ENCODE measurements at regions not wholly inside any gene's neighbourhood (a gene's known extent, or its start where the extent isn't known, plus 50 kb on each side); places are given as distances from the start of the nearest gene placed in this dataset.
A peak's percentile ranks its signal among the peaks of the same experiment; 100 is the strongest.

DNA sequence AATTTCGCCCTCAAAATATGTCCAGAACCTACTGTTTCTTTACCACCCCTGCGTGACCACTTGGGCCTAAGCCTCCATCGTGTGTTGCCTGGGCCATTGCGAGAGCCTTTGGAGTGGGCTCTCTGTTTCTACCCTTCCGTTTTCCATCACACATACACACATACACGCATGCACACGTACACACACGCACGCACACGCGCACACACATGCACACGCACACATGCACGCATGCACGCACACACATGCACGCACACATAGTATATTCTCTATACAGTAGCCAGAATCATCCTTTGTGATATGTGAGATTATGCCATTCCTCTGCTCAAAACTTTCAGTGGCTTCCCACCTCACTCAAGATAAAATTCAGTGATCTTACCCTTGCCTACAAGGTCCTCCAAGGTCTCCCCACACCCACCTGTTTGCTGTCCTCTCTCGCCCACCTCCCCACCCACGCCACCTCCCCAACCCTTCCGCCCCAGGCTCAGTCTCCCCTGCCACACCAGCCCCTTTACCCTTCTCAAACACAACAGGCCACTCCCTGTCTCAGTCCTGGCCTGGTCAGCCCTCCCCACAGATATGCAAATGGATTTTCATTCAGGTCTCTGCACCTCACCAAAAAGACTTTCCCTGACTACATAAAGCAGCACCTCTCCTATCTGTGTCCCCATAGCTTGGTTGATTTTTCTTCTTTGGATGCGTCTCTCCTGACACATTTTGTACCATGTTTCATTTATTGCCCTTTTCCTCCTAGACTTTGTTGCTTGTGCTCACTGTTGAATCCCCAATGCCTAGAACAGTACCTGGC lies 559.6 kb downstream of the CD83 start:
- DNase-seq (ENCODE audit: low read depth), result no peak

DNA sequence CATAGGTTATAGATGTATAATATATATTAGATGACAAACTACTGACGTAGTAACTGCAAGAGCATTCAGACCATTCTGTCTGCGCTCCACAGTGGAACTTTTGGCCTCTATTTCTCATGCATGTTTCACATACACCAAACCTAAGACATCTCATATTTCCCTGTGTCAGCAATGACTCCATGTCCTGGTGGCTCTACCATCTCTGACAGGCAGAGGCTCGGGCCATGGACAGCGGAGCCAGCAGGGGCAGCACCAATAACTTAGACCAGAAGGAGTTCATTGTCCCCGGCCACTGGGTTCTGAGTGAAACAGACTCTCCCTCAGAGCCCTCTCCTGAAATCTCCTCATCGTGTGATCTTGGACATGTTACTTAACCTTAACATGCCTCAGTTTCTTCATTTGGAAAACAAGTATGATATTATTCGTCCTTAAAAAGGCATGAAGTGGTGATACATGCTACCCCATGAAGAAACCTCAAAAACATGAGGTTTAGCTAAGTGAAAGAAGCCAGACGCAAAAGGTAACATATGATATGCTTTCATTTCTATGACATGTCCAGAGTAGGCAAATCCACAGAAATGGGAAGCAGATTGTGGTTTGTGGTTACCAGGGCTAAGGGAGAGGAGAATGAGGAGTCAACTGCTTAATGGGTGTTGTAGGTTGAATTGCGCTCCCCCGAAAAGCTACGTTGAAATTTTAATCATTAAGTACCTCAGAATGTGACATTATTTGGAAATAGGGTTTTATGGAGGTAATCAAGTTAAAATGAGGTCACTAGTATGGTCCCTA lies 564.0 kb upstream of the JARID2 start:
- DNase-seq (ENCODE audit: low read depth), result no peak

GRCh38 chr6:14682812-14683211 lies 563.1 kb upstream of the JARID2 start:
- DNase-seq (ENCODE audit: low read depth), result no peak

GRCh38 chr6:14689639-14690038 lies 556.2 kb upstream of the JARID2 start:
- no peak for DNase-seq (ENCODE audit: low read depth)

- peak; percentile 51 for DNase-seq (ENCODE audit: low read depth)
Measured at GRCh38 chr6:14690120-14691056, 555.5 kb upstream of the JARID2 start.

GRCh38 chr6:14692208-14692607 lies 553.7 kb upstream of the JARID2 start:
- no peak for DNase-seq (ENCODE audit: low read depth)

- no peak for DNase-seq (ENCODE audit: low read depth)
Measured at GRCh38 chr6:14693301-14694192, 552.3 kb upstream of the JARID2 start.

GRCh38 chr6:14694308-14694707 lies 551.6 kb upstream of the JARID2 start:
- no peak for DNase-seq (ENCODE audit: low read depth)

GRCh38 chr6:14695579-14695978 lies 550.3 kb upstream of the JARID2 start:
- DNase-seq (ENCODE audit: low read depth), result peak; percentile 47

- no peak for DNase-seq (ENCODE audit: low read depth)
Measured at GRCh38 chr6:14696367-14696766, 549.5 kb upstream of the JARID2 start.

GRCh38 chr6:14697427-14697826 lies 548.4 kb upstream of the JARID2 start:
- DNase-seq (ENCODE audit: low read depth), result no peak

DNA sequence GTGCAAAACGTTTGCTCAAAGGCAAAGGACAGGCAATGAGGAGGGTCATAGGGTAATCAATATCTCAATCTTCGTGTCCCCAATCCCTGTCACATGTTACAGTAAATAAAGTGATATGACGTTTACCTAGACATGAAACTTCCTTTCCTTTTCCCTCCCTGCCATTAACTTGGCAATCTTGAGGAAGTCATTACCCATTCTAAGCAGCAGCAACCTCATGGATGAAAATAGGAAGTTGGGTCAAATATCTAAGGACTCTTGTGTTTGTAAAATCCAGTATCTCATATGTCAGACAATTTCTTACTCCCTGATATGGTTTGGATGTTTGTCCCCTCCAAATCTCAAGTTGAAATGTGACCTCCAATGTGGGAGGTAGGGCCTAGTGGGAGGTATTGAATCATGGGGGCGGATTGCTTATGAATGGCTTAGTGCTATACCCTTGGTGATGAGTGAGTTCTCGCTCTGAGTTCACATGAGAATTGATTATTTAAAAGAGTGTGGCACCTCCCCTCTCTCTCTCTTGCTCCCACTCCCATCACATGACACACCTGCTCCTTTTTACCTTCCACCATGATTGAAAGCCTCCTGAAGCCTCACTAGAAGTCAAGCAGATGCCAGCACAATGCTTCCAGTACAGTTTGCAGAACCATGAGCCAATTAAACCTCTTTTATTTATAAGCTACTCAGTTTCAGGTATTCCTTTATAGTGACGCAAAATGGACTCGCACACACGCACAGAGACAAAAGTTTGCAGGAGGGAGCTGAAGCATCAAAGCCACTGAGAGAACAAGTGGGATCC lies 545.9 kb upstream of the JARID2 start:
- DNase-seq (ENCODE audit: low read depth), result no peak

DNA sequence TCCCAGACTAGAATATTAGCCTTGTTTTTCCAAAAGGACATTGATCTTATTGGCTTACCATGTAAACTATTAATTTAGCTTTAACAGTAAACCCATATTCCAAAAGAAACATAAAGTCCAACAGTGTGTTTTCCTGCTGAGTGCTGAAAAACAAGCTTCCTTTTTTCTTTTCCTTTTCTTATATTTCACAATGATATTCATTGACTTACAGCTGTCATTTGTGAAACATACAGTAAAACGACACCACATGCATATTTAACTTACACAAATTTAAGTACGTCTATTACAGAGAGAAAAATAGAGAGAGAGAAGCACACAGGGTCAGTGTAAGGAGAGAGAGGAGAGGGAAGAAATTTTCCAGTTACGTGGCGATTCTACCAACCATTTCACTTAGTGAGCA lies 543.9 kb upstream of the JARID2 start:
- no peak for DNase-seq (ENCODE audit: low read depth)

- no peak for DNase-seq (ENCODE audit: low read depth)
Measured at GRCh38 chr6:14702678-14703077, 543.2 kb upstream of the JARID2 start.

DNA sequence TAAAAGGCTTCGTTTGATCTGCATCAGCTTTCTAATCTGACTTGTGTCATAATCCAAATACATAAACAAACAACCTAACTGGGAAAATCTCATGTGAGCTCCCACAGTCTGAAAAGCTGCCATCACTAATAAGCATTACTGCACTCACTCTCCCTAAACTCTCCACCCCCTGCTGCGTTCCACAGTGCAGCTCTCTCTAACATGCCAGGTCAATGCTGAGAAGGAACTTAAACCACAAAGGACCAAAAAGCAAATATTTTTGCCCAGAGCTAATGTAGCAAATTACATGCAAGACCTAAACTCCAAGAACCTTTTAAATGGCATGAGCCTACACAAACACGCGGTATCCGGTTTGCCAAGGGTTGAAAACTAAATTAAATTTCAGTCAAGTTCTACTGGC lies 542.3 kb upstream of the JARID2 start:
- no peak for DNase-seq (ENCODE audit: low read depth)

DNA sequence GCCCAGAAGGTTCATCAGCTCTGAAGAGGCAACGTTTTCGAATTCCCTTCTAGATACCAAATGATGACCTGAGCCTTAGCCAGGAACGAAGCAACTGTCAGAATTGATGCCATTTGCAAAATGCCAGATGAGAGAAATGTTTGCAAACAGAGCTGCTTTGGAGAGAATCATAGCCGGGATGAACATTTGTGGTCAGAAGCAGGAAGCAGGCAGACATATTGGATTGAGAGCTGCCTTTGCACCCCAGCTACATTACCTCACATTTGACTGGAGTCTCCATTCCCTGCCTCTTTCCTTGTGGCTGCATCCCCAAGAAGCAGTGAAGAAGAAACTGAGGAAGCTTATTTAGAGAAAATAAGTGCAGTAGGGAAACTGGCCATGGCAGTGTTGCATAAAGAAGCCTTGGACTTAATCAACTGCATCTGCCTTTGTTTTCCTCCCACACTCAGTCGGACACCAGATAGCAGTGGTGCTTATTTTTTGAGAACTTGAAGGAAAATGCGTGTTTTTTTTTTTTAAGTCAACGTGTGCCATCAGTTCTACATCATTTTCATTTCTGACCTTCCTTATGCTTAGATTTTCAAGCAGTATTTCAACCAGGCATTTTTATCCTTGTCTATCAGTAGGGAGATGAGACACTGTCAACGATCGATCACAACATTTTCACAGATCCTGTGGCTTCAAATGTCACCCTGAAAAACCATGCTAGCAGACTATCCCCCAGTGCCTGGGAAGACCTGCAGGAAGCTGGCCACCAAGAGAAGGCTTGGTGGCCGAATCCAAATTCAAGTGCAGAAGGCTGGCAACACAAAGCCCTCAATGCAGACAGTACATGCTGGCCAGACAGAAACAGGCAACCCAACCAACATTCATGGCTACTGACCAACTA lies 541.2 kb upstream of the JARID2 start:
- DNase-seq (ENCODE audit: low read depth), result no peak

DNA sequence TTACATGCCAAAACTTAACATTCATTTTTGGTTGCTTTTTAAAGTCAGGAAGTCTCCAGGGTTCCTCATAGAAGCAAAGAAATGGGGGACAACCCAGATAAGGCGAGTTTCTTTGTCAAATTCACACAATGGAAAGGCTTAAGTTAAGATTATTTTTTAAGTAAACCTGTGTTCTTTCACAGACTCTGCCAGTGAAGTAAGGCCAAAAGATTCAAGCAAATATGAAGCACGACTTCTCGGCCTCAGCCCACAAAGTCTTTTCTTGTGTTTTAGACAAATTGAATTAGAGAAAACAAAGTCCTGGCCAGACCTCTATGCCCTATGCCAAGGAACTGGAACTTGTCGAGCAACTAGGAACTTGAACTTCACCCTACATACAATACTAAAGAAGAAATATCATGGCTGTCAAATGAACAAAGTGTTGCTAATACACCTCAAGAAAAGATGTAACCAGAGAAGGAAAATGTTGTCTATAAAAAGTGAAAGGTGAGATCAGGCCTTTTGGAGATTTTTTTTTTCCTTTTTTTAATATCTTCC lies 540.0 kb upstream of the JARID2 start:
- DNase-seq (ENCODE audit: low read depth), result no peak

GRCh38 chr6:14706378-14706929 lies 539.4 kb upstream of the JARID2 start:
- peak; percentile 84 for DNase-seq (ENCODE audit: low read depth)

All from myocyte (in vitro differentiated cells).